Erythroblast (primary cell): ENCODE measurements at regions not wholly inside any gene's neighbourhood (a gene's known extent, or its start where the extent isn't known, plus 50 kb on each side); places are given as distances from the start of the nearest gene placed in this dataset.

Experiments
- DNase-seq, 2 experiments: peaks; one replicate each; lab custom pipeline; 2025; lab: John Stamatoyannopoulos, UW
- GATA1 ChIP-seq: IDR thresholded peaks from 2 replicates; pipeline ENCODE4 v1.6.1; 2011; ENCODE audit warnings: low read depth, mild to moderate bottlenecking, control low read depth, low read length, moderate library complexity
- POLR2A ChIP-seq: IDR thresholded peaks from 2 replicates; pipeline ENCODE4 v1.6.1; 2011; ENCODE audit warnings: mild to moderate bottlenecking, low read length

- peak in 1 of 2 experiments; percentile 5 for DNase-seq
- TF ChIP-seq GATA1 (no peak), POLR2A (no peak)
Observed at GRCh38 chr2:18482666-18483065, 77.8 kb downstream of the RDH14 start.

GRCh38 chr2:18479947-18480369, 80.5 kb downstream of the RDH14 start:
- TF ChIP-seq GATA1 = no peak
- no peak for TF ChIP-seq POLR2A
- no peak for DNase-seq

GRCh38 chr2:18477293-18477692, 83.2 kb downstream of the RDH14 start:
- no peak for DNase-seq
- no peak for TF ChIP-seq GATA1
- no peak for TF ChIP-seq POLR2A

GRCh38 chr2:18476484-18476883, 84.0 kb downstream of the RDH14 start:
- no peak for TF ChIP-seq POLR2A
- TF ChIP-seq GATA1 = no peak

GRCh38 chr2:18475884-18476283, 84.6 kb downstream of the RDH14 start:
- DNase-seq = no peak

More at GRCh38 chr2:18476484-18476883, 84.0 kb downstream of the RDH14 start:
- no peak for DNase-seq

GRCh38 chr2:18474700-18475099, 85.8 kb downstream of the RDH14 start:
- DNase-seq = no peak

More at GRCh38 chr2:18475884-18476283, 84.6 kb downstream of the RDH14 start:
- TF ChIP-seq GATA1 (no peak), POLR2A (no peak)

GRCh38 chr2:18473241-18474181, 86.9 kb downstream of the RDH14 start:
- no peak for TF ChIP-seq POLR2A
- no peak for TF ChIP-seq GATA1
- DNase-seq = no peak

More at GRCh38 chr2:18474700-18475099, 85.8 kb downstream of the RDH14 start:
- TF ChIP-seq GATA1 (no peak), POLR2A (no peak)

GRCh38 chr2:18467749-18468360, 92.6 kb downstream of the RDH14 start:
- DNase-seq = no peak
- TF ChIP-seq GATA1 = no peak
- TF ChIP-seq POLR2A = no peak

- TF ChIP-seq POLR2A (no peak), GATA1 (no peak)
- no peak for DNase-seq
Observed at GRCh38 chr2:18465979-18466378, 94.5 kb downstream of the RDH14 start.

GRCh38 chr2:18464913-18465312, 95.5 kb downstream of the RDH14 start:
- no peak for TF ChIP-seq POLR2A
- TF ChIP-seq GATA1 = no peak
- DNase-seq = no peak

- DNase-seq = no peak
Observed at GRCh38 chr2:18456026-18456425, 104.4 kb downstream of the RDH14 start.

GRCh38 chr2:18455236-18455862, 105.1 kb downstream of the RDH14 start:
- DNase-seq = no peak
- TF ChIP-seq POLR2A (no peak), GATA1 (no peak)

More at GRCh38 chr2:18456026-18456425, 104.4 kb downstream of the RDH14 start:
- TF ChIP-seq GATA1 (no peak), POLR2A (no peak)

- no peak for DNase-seq
- TF ChIP-seq POLR2A (no peak), GATA1 (no peak)
Observed at GRCh38 chr2:18454692-18455235, 105.7 kb downstream of the RDH14 start.
